HG02571 (cell line): ENCODE measurements at regions not wholly inside any gene's neighbourhood (a gene's known extent, or its start where the extent isn't known, plus 50 kb on each side); places are given as distances from the start of the nearest gene placed in this dataset.

Experiments used
- ATAC-seq: cut with Tn5 transposase; IDR thresholded peaks from one replicate; pipeline ENCODE4 v1.9.1; 2021; ENCODE audit warnings: mild to moderate bottlenecking, moderate library complexity; ENCODE audit not compliant: unreplicated experiment

GRCh38 chr3:18837137-18837755 is 311.1 kb upstream of the KCNH8 start:
- ATAC-seq: no peak

- no peak for ATAC-seq
These were observed 313.3 kb upstream of the KCNH8 start for GRCh38 chr3:18835021-18835420.

- ATAC-seq: no peak
These were observed 318.2 kb upstream of the KCNH8 start for GRCh38 chr3:18830087-18830486.

GRCh38 chr3:18828637-18829036 is 319.7 kb upstream of the KCNH8 start:
- ATAC-seq: no peak

GRCh38 chr3:18827664-18828063 is 320.6 kb upstream of the KCNH8 start:
- ATAC-seq: no peak

GRCh38 chr3:18825665-18826064 is 322.6 kb upstream of the KCNH8 start:
- no peak for ATAC-seq

- ATAC-seq: no peak
These were observed 335.0 kb upstream of the KCNH8 start for GRCh38 chr3:18813300-18813699.

- ATAC-seq: no peak
These were observed 336.0 kb upstream of the KCNH8 start for GRCh38 chr3:18812316-18812715.

- no peak for ATAC-seq
These were observed 338.0 kb upstream of the KCNH8 start for GRCh38 chr3:18810306-18810661.

GRCh38 chr3:18809640-18810305 is 338.5 kb upstream of the KCNH8 start:
- ATAC-seq: no peak

GRCh38 chr3:18808429-18808828 is 339.9 kb upstream of the KCNH8 start:
- no peak for ATAC-seq

- no peak for ATAC-seq
These were observed 340.7 kb upstream of the KCNH8 start for GRCh38 chr3:18807593-18807992.

GRCh38 chr3:18806633-18807032 is 341.7 kb upstream of the KCNH8 start:
- ATAC-seq: no peak

- ATAC-seq: no peak
These were observed 350.9 kb upstream of the KCNH8 start for GRCh38 chr3:18797378-18797777.

GRCh38 chr3:18795078-18795477 is 353.2 kb upstream of the KCNH8 start:
- no peak for ATAC-seq

GRCh38 chr3:18791752-18792151 is 356.6 kb upstream of the KCNH8 start:
- no peak for ATAC-seq

- ATAC-seq: no peak
These were observed 357.1 kb upstream of the KCNH8 start for GRCh38 chr3:18791182-18791581.

- ATAC-seq: no peak
These were observed 357.9 kb upstream of the KCNH8 start for GRCh38 chr3:18790384-18790783.

GRCh38 chr3:18789734-18790133 is 358.6 kb upstream of the KCNH8 start:
- no peak for ATAC-seq

GRCh38 chr3:18787441-18787840 is 360.9 kb upstream of the KCNH8 start:
- no peak for ATAC-seq

- ATAC-seq: no peak
These were observed 361.5 kb upstream of the KCNH8 start for GRCh38 chr3:18786650-18787323.

- no peak for ATAC-seq
These were observed 357.1 kb upstream of the SATB1 start for GRCh38 chr3:18782191-18782590.
